Panc1 (cell line): ENCODE measurements at regions not wholly inside any gene's neighbourhood (a gene's known extent, or its start where the extent isn't known, plus 50 kb on each side); places are given as distances from the start of the nearest gene placed in this dataset.

Source experiments
- ATAC-seq: fragments of 200-7000 bp; cut with Tn5 transposase; 2 replicates; pipeline ENCODE4 v1.9.1; 2020; ENCODE audit warnings: mild to moderate bottlenecking, moderate library complexity
- BruUV-seq: library from RNA; stranded (reverse); fragments of 400-500 nt; replicated peaks from 2 replicates; lab custom pipeline; 2021; lab: Mats Ljungman, UMichigan
- CTCF ChIA-PET: fragments of 300-600 bp; sonication (Branson Sonifier 250); formaldehyde crosslinking; loops from one replicate; lab custom pipeline; 2022; ENCODE audit warnings: antibody characterized with exemption; lab: Charles Lee
- POLR2A ChIA-PET: fragments of 300-600 bp; sonication (Branson Sonifier 250); formaldehyde crosslinking; loops from one replicate; lab custom pipeline; 2022; ENCODE audit warnings: antibody characterized with exemption; lab: Charles Lee
- DNase-seq: peaks from one replicate; pipeline ENCODE4 v3.0.0-alpha.2; 2010; ENCODE audit warnings: low read depth, low spot score
- H3K27ac ChIP-seq: 2 replicates; pipeline ENCODE4 v1.5.1; 2011; ENCODE audit warnings: mild to moderate bottlenecking, low read length, inconsistent platforms
- H3K27me3 ChIP-seq: fragments of 200-500 bp; sonication (Bioruptor generic); 2 replicates; pipeline ENCODE4 v1.6.0; 2014; ENCODE audit warnings: low read length, inconsistent platforms; ENCODE audit not compliant: control insufficient read depth, insufficient read depth
- H3K36me3 ChIP-seq: fragments of 200-500 bp; sonication (Bioruptor generic); 2 replicates; pipeline ENCODE4 v1.5.1; 2014; ENCODE audit warnings: inconsistent platforms, mild to moderate bottlenecking, low read length, moderate library complexity; ENCODE audit not compliant: control insufficient read depth, insufficient read depth
- H3K4me1 ChIP-seq: 2 replicates; pipeline ENCODE4 v1.5.1; 2011; ENCODE audit warnings: inconsistent platforms, mild to moderate bottlenecking, low read length, moderate library complexity; ENCODE audit not compliant: control insufficient read depth, insufficient read depth
- H3K4me3 ChIP-seq, 2 experiments: 2 replicates each; pipeline ENCODE4 v1.5.1; 2011 to 2012; ENCODE audit warnings: low read depth in 2 of 2, low read length in 2 of 2, mild to moderate bottlenecking in 2 of 2, inconsistent platforms in 1 of 2, moderate library complexity in 1 of 2
- H3K9me3 ChIP-seq: fragments of 200-500 bp; sonication (Bioruptor generic); 2 replicates; pipeline ENCODE4 v1.5.1; 2014; ENCODE audit warnings: low read depth, mild to moderate bottlenecking, inconsistent platforms, low read length, moderate library complexity; ENCODE audit not compliant: control insufficient read depth, insufficient read depth
- POLR2AphosphoS5 ChIP-seq: IDR thresholded peaks from 2 replicates; pipeline ENCODE4 v1.6.1; 2012; ENCODE audit warnings: mild to moderate bottlenecking, low read depth, low read length, moderate library complexity
- SIN3A ChIP-seq: IDR thresholded peaks from 2 replicates; pipeline ENCODE4 v1.6.1; 2012; ENCODE audit warnings: low read depth, mild to moderate bottlenecking, low read length, moderate library complexity, borderline replicate concordance; ENCODE audit not compliant: insufficient read depth
- TCF7L2 ChIP-seq: IDR thresholded peaks from 2 replicates; pipeline ENCODE4 v1.6.1; 2011; ENCODE audit warnings: mild to moderate bottlenecking, low read depth, low read length, inconsistent platforms
- in situ Hi-C: cut with HindIII; loops from 2 replicates; pipeline ENCODE4 v1.10.0; 2016; ENCODE audit warnings: low sequenced_read_pairs, low pct_unique_long_range_greater_than_20kb
- intact Hi-C: fragments of 100-400 bp; cut with micrococcal nuclease; formaldehyde crosslinking; loops from one replicate; pipeline ENCODE4 v1.10.0; 2022; ENCODE audit not compliant: unreplicated experiment
- TF ChIP-seq, protein P1 (sequence below), 2 experiments: IDR thresholded peaks; 2 replicates each; pipeline ENCODE4 v1.6.1; 2011 to 2012; ENCODE audit warnings: low read depth in 2 of 2, control low read depth in 1 of 2, low read length in 1 of 2, mild to moderate bottlenecking in 1 of 2, moderate library complexity in 1 of 2; ENCODE audit not compliant: insufficient read depth in 1 of 2
- TF ChIP-seq, protein P2 (sequence below): fragments of 450-650 bp; IDR thresholded peaks from 2 replicates; pipeline ENCODE4 v1.5.1; 2017; ENCODE audit warnings: mild to moderate bottlenecking

- TF ChIP-seq, protein P1, sequence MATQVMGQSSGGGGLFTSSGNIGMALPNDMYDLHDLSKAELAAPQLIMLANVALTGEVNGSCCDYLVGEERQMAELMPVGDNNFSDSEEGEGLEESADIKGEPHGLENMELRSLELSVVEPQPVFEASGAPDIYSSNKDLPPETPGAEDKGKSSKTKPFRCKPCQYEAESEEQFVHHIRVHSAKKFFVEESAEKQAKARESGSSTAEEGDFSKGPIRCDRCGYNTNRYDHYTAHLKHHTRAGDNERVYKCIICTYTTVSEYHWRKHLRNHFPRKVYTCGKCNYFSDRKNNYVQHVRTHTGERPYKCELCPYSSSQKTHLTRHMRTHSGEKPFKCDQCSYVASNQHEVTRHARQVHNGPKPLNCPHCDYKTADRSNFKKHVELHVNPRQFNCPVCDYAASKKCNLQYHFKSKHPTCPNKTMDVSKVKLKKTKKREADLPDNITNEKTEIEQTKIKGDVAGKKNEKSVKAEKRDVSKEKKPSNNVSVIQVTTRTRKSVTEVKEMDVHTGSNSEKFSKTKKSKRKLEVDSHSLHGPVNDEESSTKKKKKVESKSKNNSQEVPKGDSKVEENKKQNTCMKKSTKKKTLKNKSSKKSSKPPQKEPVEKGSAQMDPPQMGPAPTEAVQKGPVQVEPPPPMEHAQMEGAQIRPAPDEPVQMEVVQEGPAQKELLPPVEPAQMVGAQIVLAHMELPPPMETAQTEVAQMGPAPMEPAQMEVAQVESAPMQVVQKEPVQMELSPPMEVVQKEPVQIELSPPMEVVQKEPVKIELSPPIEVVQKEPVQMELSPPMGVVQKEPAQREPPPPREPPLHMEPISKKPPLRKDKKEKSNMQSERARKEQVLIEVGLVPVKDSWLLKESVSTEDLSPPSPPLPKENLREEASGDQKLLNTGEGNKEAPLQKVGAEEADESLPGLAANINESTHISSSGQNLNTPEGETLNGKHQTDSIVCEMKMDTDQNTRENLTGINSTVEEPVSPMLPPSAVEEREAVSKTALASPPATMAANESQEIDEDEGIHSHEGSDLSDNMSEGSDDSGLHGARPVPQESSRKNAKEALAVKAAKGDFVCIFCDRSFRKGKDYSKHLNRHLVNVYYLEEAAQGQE (IDR thresholded peaks at IDR 0.05; ENCODE audit: insufficient read depth in 1 of 2, low read depth in 2 of 2, low read length in 1 of 2): no peak
- TF ChIP-seq, protein P2, sequence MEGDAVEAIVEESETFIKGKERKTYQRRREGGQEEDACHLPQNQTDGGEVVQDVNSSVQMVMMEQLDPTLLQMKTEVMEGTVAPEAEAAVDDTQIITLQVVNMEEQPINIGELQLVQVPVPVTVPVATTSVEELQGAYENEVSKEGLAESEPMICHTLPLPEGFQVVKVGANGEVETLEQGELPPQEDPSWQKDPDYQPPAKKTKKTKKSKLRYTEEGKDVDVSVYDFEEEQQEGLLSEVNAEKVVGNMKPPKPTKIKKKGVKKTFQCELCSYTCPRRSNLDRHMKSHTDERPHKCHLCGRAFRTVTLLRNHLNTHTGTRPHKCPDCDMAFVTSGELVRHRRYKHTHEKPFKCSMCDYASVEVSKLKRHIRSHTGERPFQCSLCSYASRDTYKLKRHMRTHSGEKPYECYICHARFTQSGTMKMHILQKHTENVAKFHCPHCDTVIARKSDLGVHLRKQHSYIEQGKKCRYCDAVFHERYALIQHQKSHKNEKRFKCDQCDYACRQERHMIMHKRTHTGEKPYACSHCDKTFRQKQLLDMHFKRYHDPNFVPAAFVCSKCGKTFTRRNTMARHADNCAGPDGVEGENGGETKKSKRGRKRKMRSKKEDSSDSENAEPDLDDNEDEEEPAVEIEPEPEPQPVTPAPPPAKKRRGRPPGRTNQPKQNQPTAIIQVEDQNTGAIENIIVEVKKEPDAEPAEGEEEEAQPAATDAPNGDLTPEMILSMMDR: no peak
- TF ChIP-seq TCF7L2 (no peak), SIN3A (no peak), POLR2AphosphoS5 (no peak)
- no TSS peak for BruUV-seq
- Histone ChIP-seq H3K4me3 (no peak overlapping the region), H3K4me1 (peaks cover 8% of the 10 kb centered on the region), H3K36me3 (no peaks in the 10 kb centered on the region), H3K9me3 (no peaks in the 10 kb centered on the region), H3K27me3 (no peaks in the 10 kb centered on the region), H3K27ac (no peak overlapping the region)
- ChIA-PET CTCF (no interaction called here), POLR2A (no interaction called here)
- DNase-seq: no peak
- ATAC-seq: no peak
- in situ Hi-C loops: no loop called here
- intact Hi-C loops: no loop called here
These were observed 273.2 kb downstream of the C16orf95 start for GRCh38 chr16:87044032-87044382.

DNA sequence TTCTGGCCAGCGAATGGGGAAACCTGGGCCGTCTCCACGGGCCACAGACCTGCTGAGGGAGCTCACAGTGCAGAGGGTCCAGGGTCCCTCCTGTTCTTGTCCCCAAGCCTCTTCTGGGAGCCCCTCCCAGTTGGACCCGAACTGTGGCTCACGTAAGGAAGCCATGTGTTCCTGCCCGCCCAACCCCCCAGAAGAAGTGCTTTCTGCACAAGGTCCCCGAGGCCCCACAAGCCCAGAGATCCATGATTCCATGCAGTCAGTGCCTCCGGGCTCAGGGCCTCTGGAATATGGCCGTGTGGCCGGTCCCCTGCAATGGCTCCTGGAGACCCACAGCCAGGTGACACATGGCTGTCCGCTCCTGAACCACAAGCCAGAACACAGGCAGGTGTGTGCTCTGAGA lies 272.4 kb downstream of the C16orf95 start:
- H3K27me3 ChIP-seq: no peaks in the 10 kb centered on the region
- in situ Hi-C loops: no loop called here
- no peaks in the 10 kb centered on the region for H3K9me3 ChIP-seq
- no peaks in the 10 kb centered on the region for H3K36me3 ChIP-seq
- DNase-seq (no peak), ATAC-seq (no peak)
- BruUV-seq: no TSS peak
- TF ChIP-seq POLR2AphosphoS5 (no peak), TCF7L2 (no peak), SIN3A (no peak)
- TF ChIP-seq, protein P2: no peak
- TF ChIP-seq, protein P1 (IDR thresholded peaks at IDR 0.05; ENCODE audit: insufficient read depth in 1 of 2, low read depth in 2 of 2, low read length in 1 of 2): no peak
- no peak overlapping the region for H3K4me3 ChIP-seq
- peaks cover 8% of the 10 kb centered on the region for H3K4me1 ChIP-seq
- no peak overlapping the region for H3K27ac ChIP-seq
- CTCF ChIA-PET: no interaction called here
- POLR2A ChIA-PET: no interaction called here
- intact Hi-C loops: no loop called here
